Neural progenitor cell (in vitro differentiated cells): ENCODE measurements at regions not wholly inside any gene's neighbourhood (a gene's known extent, or its start where the extent isn't known, plus 50 kb on each side); places are given as distances from the start of the nearest gene placed in this dataset.

Experiments
- CTCF ChIP-seq: fragments of 200-600 bp; sonication (generic); IDR thresholded peaks from 2 replicates; pipeline ENCODE4 v1.5.1; 2017; ENCODE audit warnings: antibody characterized with exemption, mild to moderate bottlenecking
- EZH2phosphoT487 ChIP-seq: fragments of 200-600 bp; sonication (generic); IDR thresholded peaks from 2 replicates; pipeline ENCODE4 v1.6.1; 2017; ENCODE audit warnings: antibody characterized with exemption

- TF ChIP-seq CTCF (no peak), EZH2phosphoT487 (no peak)
These were observed 330.7 kb upstream of the DCN start for GRCh38 chr12:91513313-91513712.
